ENCODE measurements at regions not wholly inside any gene's neighbourhood (a gene's known extent, or its start where the extent isn't known, plus 50 kb on each side); places are given as distances from the start of the nearest gene placed in this dataset.

DNA sequence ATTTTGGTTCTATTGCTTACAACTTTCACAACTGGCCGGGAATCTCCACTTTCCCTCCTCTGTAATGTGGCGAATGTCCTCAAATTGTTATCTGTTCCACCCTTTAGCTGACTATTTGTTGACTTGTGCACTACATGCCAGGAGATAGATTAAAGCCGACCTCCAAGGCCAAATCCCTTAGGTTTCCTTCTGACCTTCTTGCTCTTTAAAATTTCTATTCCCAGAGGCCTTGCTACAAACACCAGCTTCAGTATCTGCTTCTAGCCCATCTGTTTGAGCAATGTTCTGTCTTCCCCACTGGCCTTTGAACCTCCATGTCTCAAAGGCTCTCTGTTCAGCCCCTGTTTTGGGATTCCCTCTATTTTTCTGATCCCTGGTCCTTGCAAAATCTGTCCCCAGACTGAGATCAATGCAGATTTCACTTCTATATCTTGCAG is 426.2 kb downstream of the LRATD1 start:
- Histone ChIP-seq H3K27ac (no peak overlapping the region), H3K9me3 (no peaks in the 10 kb centered on the region), H3K36me3 (ENCODE audit: insufficient read depth in 1 of 2, low read depth in 1 of 2) (no peaks in the 10 kb centered on the region), H3K27me3 (ENCODE audit: insufficient read depth in 3 of 3, low read length in 2 of 3) (peaks cover 0 to 4% (median 0%) of the 10 kb centered on the region in 3 donors), H3K4me1 (no peaks in the 10 kb centered on the region), H3K4me3 (no peak overlapping the region)
- DNase-seq = no peak
- ATAC-seq = no peak
- WGBS, 3 donors = 37 to 69% (median 65%) methylated on average over 3 of the region's 3 CpGs
- intact Hi-C loops (cut with DNase I) = no loop called here
- TF ChIP-seq, protein P1, sequence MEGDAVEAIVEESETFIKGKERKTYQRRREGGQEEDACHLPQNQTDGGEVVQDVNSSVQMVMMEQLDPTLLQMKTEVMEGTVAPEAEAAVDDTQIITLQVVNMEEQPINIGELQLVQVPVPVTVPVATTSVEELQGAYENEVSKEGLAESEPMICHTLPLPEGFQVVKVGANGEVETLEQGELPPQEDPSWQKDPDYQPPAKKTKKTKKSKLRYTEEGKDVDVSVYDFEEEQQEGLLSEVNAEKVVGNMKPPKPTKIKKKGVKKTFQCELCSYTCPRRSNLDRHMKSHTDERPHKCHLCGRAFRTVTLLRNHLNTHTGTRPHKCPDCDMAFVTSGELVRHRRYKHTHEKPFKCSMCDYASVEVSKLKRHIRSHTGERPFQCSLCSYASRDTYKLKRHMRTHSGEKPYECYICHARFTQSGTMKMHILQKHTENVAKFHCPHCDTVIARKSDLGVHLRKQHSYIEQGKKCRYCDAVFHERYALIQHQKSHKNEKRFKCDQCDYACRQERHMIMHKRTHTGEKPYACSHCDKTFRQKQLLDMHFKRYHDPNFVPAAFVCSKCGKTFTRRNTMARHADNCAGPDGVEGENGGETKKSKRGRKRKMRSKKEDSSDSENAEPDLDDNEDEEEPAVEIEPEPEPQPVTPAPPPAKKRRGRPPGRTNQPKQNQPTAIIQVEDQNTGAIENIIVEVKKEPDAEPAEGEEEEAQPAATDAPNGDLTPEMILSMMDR (IDR thresholded peaks at IDR 0.05) = no peak

DNA sequence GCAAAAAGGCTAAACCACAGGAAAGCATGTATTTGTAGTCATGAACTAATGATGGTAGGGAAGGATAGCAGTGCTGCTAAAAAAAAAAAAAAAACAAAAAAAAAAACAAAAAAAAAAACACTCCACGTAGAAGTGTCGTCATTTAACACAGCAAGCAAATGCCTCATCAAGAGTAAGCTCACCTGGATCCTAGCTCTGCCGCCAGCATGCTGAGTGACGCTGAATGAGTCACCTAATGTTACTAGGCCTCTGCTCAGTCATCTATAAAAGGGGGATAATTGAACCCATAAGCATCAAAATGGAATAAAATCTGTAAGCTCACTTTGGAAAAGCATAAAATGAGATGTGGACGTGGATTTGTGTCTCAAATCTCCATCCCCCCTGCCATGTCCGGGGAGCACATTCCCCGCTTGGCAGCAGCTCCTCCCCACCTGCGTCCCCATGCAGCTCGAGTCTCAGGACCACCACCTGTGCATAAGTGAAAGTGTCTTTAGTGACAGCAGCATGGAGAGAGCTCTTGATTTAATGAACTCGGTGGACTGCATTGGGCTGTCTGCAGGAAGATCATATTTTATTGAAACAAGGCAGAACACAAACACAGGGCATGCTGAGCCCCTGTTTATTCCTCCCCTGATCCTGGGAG is 427.5 kb downstream of the LRATD1 start:
- H3K4me3 ChIP-seq = no peak overlapping the region
- no peaks in the 10 kb centered on the region for H3K9me3 ChIP-seq
- H3K27ac ChIP-seq = no peak overlapping the region
- ATAC-seq = no peak
- DNase-seq = no peak
- H3K27me3 ChIP-seq (ENCODE audit: insufficient read depth in 3 of 3, low read length in 2 of 3) = peaks cover 0 to 4% (median 0%) of the 10 kb centered on the region in 3 donors
- intact Hi-C loops (cut with DNase I) = no loop called here
- TF ChIP-seq, protein P1 (IDR thresholded peaks at IDR 0.05) = no peak
- H3K36me3 ChIP-seq (ENCODE audit: insufficient read depth in 1 of 2, low read depth in 1 of 2) = no peaks in the 10 kb centered on the region
- no peaks in the 10 kb centered on the region for H3K4me1 ChIP-seq
- 67 to 80% (median 68%) methylated on average over 10 of the region's 10 CpGs for WGBS, 3 donors

DNA sequence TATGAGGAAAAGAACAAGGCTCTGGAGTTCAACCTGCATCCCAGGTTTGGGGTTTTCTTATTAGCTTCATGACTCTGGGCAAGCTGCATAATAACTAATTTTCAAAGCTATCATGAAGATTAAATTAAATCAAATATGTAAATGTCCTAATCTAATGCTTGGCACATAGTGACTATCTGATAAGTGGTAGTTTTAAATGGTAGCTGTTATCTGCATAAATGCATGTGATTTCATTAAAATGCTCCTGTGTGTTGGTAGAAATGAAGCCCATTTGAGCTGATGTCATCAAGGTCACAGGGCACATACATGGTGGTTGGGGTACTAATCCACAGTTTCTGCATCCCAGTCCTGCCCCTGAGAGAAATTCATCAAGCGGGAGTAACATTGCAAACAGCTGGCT is 428.8 kb downstream of the LRATD1 start:
- H3K4me1 ChIP-seq = no peaks in the 10 kb centered on the region
- ATAC-seq (no peak), DNase-seq (no peak)
- no peaks in the 10 kb centered on the region for H3K36me3 ChIP-seq (ENCODE audit: insufficient read depth in 1 of 2, low read depth in 1 of 2)
- no peak overlapping the region for H3K4me3 ChIP-seq
- no peaks in the 10 kb centered on the region for H3K9me3 ChIP-seq
- intact Hi-C loops (cut with DNase I) = no loop called here
- TF ChIP-seq, protein P1 (IDR thresholded peaks at IDR 0.05) = no peak
- H3K27me3 ChIP-seq (ENCODE audit: insufficient read depth in 3 of 3, low read length in 2 of 3) = no peaks in the 10 kb centered on the region
- H3K27ac ChIP-seq = no peak overlapping the region
- 89 to 100% (median 97%) methylated on average over 1 of the region's 1 CpG for WGBS, 3 donors

DNA sequence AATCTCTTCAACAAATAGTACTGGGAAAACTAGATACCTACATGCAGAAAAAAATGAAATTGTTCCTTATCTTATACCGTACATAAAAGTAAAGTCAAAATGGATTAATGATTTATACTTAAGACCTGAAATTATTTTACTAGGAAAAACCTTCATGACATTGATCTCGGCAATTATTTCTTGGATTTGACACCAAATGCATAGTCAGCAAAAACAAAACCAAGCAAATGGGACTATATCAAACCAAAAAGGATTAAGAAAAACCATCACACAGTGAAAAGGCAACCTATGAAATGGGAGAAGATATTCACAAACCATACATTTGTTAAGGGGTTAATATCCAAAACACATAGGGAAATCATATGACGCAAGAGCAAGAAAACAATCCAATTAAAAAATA is 433.6 kb downstream of the LRATD1 start:
- no peak for DNase-seq
- TF ChIP-seq, protein P1 (IDR thresholded peaks at IDR 0.05) = no peak

DNA sequence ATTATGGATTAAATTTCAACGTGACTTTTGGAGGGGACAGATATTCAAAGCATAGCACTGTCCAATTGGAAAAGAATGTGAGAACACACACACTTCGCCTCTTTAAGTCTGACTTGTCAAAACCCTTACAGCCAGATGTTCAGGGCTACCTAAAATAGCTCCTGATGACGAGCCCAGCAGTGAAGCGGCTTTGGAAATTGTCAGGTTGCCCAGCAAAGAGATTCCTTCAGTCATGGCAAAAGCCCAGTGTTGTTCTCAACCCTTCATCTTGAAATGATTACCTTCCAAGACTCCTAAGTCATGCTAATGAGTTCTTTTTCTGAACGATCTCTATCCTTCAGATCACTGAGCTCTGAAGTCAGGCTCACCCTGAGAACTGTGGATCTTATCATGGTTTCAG is 436.6 kb downstream of the LRATD1 start:
- H3K27me3 ChIP-seq (ENCODE audit: insufficient read depth in 3 of 3, low read length in 2 of 3) = no peaks in the 10 kb centered on the region
- 13 to 18% (median 17%) methylated on average over 5 of the region's 5 CpGs for WGBS, 3 donors
- H3K4me3 ChIP-seq = no peak overlapping the region
- no peak overlapping the region for H3K27ac ChIP-seq
- intact Hi-C loops (cut with DNase I) = no loop called here
- ATAC-seq = no peak
- no peaks in the 10 kb centered on the region for H3K4me1 ChIP-seq
- no peak for DNase-seq
- no peaks in the 10 kb centered on the region for H3K36me3 ChIP-seq (ENCODE audit: insufficient read depth in 1 of 2, low read depth in 1 of 2)
- TF ChIP-seq, protein P1 (IDR thresholded peaks at IDR 0.05) = no peak
- H3K9me3 ChIP-seq = no peaks in the 10 kb centered on the region

More for the DNA sequence above, 433.6 kb downstream of the LRATD1 start:
- H3K4me1 ChIP-seq = no peaks in the 10 kb centered on the region
- ATAC-seq = no peak
- WGBS, 3 donors = 95 to 98% (median 96%) methylated on average over 3 of the region's 3 CpGs
- H3K4me3 ChIP-seq = no peak overlapping the region
- H3K27me3 ChIP-seq (ENCODE audit: insufficient read depth in 3 of 3, low read length in 2 of 3) = no peaks in the 10 kb centered on the region
- H3K36me3 ChIP-seq (ENCODE audit: insufficient read depth in 1 of 2, low read depth in 1 of 2) = no peaks in the 10 kb centered on the region
- H3K27ac ChIP-seq = no peak overlapping the region
- H3K9me3 ChIP-seq = no peaks in the 10 kb centered on the region
- intact Hi-C loops (cut with DNase I) = no loop called here

Data from psoas muscle (tissue), 7 donors.